ENCODE measurements at regions not wholly inside any gene's neighbourhood (a gene's known extent, or its start where the extent isn't known, plus 50 kb on each side); places are given as distances from the start of the nearest gene placed in this dataset.

- H3K27ac ChIP-seq = no peak overlapping the region
- H3K27me3 ChIP-seq (replicated peaks in 1 of 7) = no peaks in the 10 kb centered on the region
- no peak overlapping the region for H3K4me3 ChIP-seq
- intact Hi-C loops (cut with DNase I; ENCODE audit: low total_unique reads) = no loop called here
- 76 to 93% (median 82%) methylated on average over 2 of the region's 2 CpGs for WGBS, 5 donors
- no peak for TF ChIP-seq CTCF (IDR thresholded peaks at IDR 0.05 in 8 of 11, conservative IDR thresholded peaks at IDR 0.05 in 3 of 11)
- TF ChIP-seq POLR2A (IDR thresholded peaks at IDR 0.05) = no peak
- no peak for TF ChIP-seq POLR2AphosphoS5 (IDR thresholded peaks at IDR 0.05)
- H3K36me3 ChIP-seq = no peaks in the 10 kb centered on the region
- no peaks in the 10 kb centered on the region for H3K4me1 ChIP-seq
- peaks cover 0 to 10% (median 0%) of the 10 kb centered on the region in 8 donors for H3K9me3 ChIP-seq
- no peak for DNase-seq
Observed at GRCh38 chr4:116486401-116486800, 599.0 kb downstream of the TRAM1L1 start.

GRCh38 chr4:116480546-116480945 is 604.8 kb downstream of the TRAM1L1 start:
- no peaks in the 10 kb centered on the region for H3K36me3 ChIP-seq
- TF ChIP-seq POLR2AphosphoS5 (IDR thresholded peaks at IDR 0.05) = no peak
- no peak for TF ChIP-seq POLR2A (IDR thresholded peaks at IDR 0.05)
- no peak overlapping the region for H3K4me3 ChIP-seq
- H3K4me1 ChIP-seq = no peaks in the 10 kb centered on the region
- no peak for DNase-seq
- intact Hi-C loops (cut with DNase I; ENCODE audit: low total_unique reads) = no loop called here
- no peaks in the 10 kb centered on the region for H3K27me3 ChIP-seq (replicated peaks in 1 of 7)
- peaks cover 0 to 31% (median 0%) of the 10 kb centered on the region in 8 donors for H3K9me3 ChIP-seq
- no peak overlapping the region for H3K27ac ChIP-seq
- 81 to 86% (median 85%) methylated on average over 3 of the region's 3 CpGs for WGBS, 5 donors

DNA sequence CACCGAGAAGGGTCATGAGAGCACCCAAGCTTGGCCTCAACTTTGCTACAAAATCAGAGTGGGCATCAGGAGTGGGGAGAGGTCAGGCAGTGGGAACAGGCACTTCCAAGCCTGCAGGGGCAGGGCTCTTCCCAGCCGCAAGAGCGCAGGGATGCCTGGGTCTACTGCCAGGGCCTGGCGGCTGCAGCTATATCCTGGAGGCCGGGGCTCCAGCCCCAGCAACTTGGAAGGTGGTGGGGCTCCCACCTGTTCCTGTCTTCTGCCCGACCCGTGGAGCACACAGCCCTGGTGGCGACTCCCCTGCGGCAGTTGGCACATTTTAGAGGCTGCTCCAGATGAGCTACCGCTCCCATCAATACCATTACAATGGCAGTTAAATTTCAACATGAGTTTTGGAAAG is 607.0 kb downstream of the TRAM1L1 start:
- Histone ChIP-seq H3K36me3 (no peaks in the 10 kb centered on the region), H3K9me3 (peaks cover 0 to 29% (median 0%) of the 10 kb centered on the region in 8 donors), H3K4me1 (no peaks in the 10 kb centered on the region), H3K27me3 (replicated peaks in 1 of 7) (no peaks in the 10 kb centered on the region), H3K4me3 (no peak overlapping the region), H3K27ac (no peak overlapping the region)
- intact Hi-C loops (cut with DNase I; ENCODE audit: low total_unique reads) = no loop called here
- 85 to 95% (median 91%) methylated on average over 9 to 10 of the region's 10 CpGs for WGBS, 5 donors
- TF ChIP-seq POLR2AphosphoS5 (IDR thresholded peaks at IDR 0.05) (no peak), CTCF (IDR thresholded peaks at IDR 0.05 in 8 of 11, conservative IDR thresholded peaks at IDR 0.05 in 3 of 11) (no peak), POLR2A (IDR thresholded peaks at IDR 0.05) (no peak)
- DNase-seq = no peak

GRCh38 chr4:116469582-116469981 is 615.8 kb downstream of the TRAM1L1 start:
- 17 to 64% (median 46%) methylated on average over 1 of the region's 1 CpG for WGBS, 5 donors
- DNase-seq = no peak
- intact Hi-C loops (cut with DNase I; ENCODE audit: low total_unique reads) = no loop called here
- no peaks in the 10 kb centered on the region for H3K36me3 ChIP-seq
- no peaks in the 10 kb centered on the region for H3K9me3 ChIP-seq
- no peak overlapping the region for H3K27ac ChIP-seq
- no peaks in the 10 kb centered on the region for H3K4me1 ChIP-seq
- no peak overlapping the region for H3K4me3 ChIP-seq
- no peaks in the 10 kb centered on the region for H3K27me3 ChIP-seq (replicated peaks in 1 of 7)
- TF ChIP-seq CTCF (IDR thresholded peaks at IDR 0.05 in 8 of 11, conservative IDR thresholded peaks at IDR 0.05 in 3 of 11) (no peak), POLR2A (IDR thresholded peaks at IDR 0.05) (no peak), POLR2AphosphoS5 (IDR thresholded peaks at IDR 0.05) (no peak)

GRCh38 chr4:116453127-116453526 is 632.2 kb downstream of the TRAM1L1 start:
- no peak for DNase-seq
- Histone ChIP-seq H3K27me3 (replicated peaks in 1 of 7) (no peaks in the 10 kb centered on the region), H3K4me1 (no peaks in the 10 kb centered on the region), H3K36me3 (no peaks in the 10 kb centered on the region), H3K9me3 (peaks cover 0 to 7% (median 0%) of the 10 kb centered on the region in 8 donors), H3K4me3 (no peak overlapping the region), H3K27ac (no peak overlapping the region)
- 90 to 95% (median 94%) methylated on average over 19 of the region's 19 CpGs for WGBS, 5 donors
- intact Hi-C loops (cut with DNase I; ENCODE audit: low total_unique reads) = no loop called here
- TF ChIP-seq POLR2AphosphoS5 (IDR thresholded peaks at IDR 0.05) (no peak), POLR2A (IDR thresholded peaks at IDR 0.05) (no peak), CTCF (IDR thresholded peaks at IDR 0.05 in 8 of 11, conservative IDR thresholded peaks at IDR 0.05 in 3 of 11) (no peak)
